GM11168 (cell line): ENCODE measurements at regions not wholly inside any gene's neighbourhood (a gene's known extent, or its start where the extent isn't known, plus 50 kb on each side); places are given as distances from the start of the nearest gene placed in this dataset.

Experiments
- in situ Hi-C: fragments of 300-500 bp; cut with MboI; formaldehyde crosslinking; loops from one replicate; pipeline ENCODE4 v1.12.0; 2022; ENCODE audit warnings: low sequenced_read_pairs; ENCODE audit not compliant: unreplicated experiment

GRCh38 chr17:33509331-33509730 lies 216.2 kb upstream of the ASIC2 start:
- in situ Hi-C loops = no loop called here

- in situ Hi-C loops = no loop called here
Observed at GRCh38 chr17:33511670-33512069, 218.6 kb upstream of the ASIC2 start.

GRCh38 chr17:33512113-33512512 lies 219.0 kb upstream of the ASIC2 start:
- in situ Hi-C loops = no loop called here

GRCh38 chr17:33513769-33514168 lies 220.7 kb upstream of the ASIC2 start:
- in situ Hi-C loops = no loop called here

GRCh38 chr17:33514369-33514768 lies 221.3 kb upstream of the ASIC2 start:
- in situ Hi-C loops = no loop called here

- in situ Hi-C loops = no loop called here
Observed at GRCh38 chr17:33515974-33516373, 222.9 kb upstream of the ASIC2 start.

GRCh38 chr17:33516645-33517044 lies 223.6 kb upstream of the ASIC2 start:
- in situ Hi-C loops = no loop called here

- in situ Hi-C loops = no loop called here
Observed at GRCh38 chr17:33517746-33518145, 224.7 kb upstream of the ASIC2 start.

- in situ Hi-C loops = loop anchor here (10.0 kb wide), 1 partner anchor 145 kb away; no protein-coding TSS in a partner anchor
Observed at GRCh38 chr17:33519692-33520091, 226.6 kb upstream of the ASIC2 start.

- in situ Hi-C loops = loop anchor here (10.0 kb wide), 1 partner anchor 144 kb away; no protein-coding TSS in a partner anchor
Observed at GRCh38 chr17:33520426-33521330, 227.6 kb upstream of the ASIC2 start.

GRCh38 chr17:33521784-33522183 lies 228.7 kb upstream of the ASIC2 start:
- in situ Hi-C loops = loop anchor here (10.0 kb wide), 1 partner anchor 143 kb away; no protein-coding TSS in a partner anchor

- in situ Hi-C loops = loop anchor here (10.0 kb wide), 1 partner anchor 142 kb away; no protein-coding TSS in a partner anchor
Observed at GRCh38 chr17:33522623-33523022, 229.5 kb upstream of the ASIC2 start.

- in situ Hi-C loops = loop anchor here (10.0 kb wide), 1 partner anchor 141 kb away; no protein-coding TSS in a partner anchor
Observed at GRCh38 chr17:33523577-33523981, 230.5 kb upstream of the ASIC2 start.

GRCh38 chr17:33525186-33525585 lies 232.1 kb upstream of the ASIC2 start:
- in situ Hi-C loops = loop anchor here (10.0 kb wide), 1 partner anchor 140 kb away; no protein-coding TSS in a partner anchor

- in situ Hi-C loops = loop anchor here (10.0 kb wide), 1 partner anchor 138 kb away; no protein-coding TSS in a partner anchor
Observed at GRCh38 chr17:33526717-33527116, 233.6 kb upstream of the ASIC2 start.

- in situ Hi-C loops = loop anchor here (10.0 kb wide), 1 partner anchor 138 kb away; no protein-coding TSS in a partner anchor
Observed at GRCh38 chr17:33527290-33527689, 234.2 kb upstream of the ASIC2 start.

GRCh38 chr17:33528846-33529245 lies 235.8 kb upstream of the ASIC2 start:
- in situ Hi-C loops = loop anchor here (10.0 kb wide), 1 partner anchor 136 kb away; no protein-coding TSS in a partner anchor

- in situ Hi-C loops = loop anchor here (10.0 kb wide), 1 partner anchor 135 kb away; no protein-coding TSS in a partner anchor
Observed at GRCh38 chr17:33529816-33530215, 236.7 kb upstream of the ASIC2 start.

- in situ Hi-C loops = no loop called here
Observed at GRCh38 chr17:33531311-33531710, 238.2 kb upstream of the ASIC2 start.

GRCh38 chr17:33534087-33534486 lies 241.0 kb upstream of the ASIC2 start:
- in situ Hi-C loops = no loop called here

GRCh38 chr17:33545124-33545523 lies 252.0 kb upstream of the ASIC2 start:
- in situ Hi-C loops = no loop called here
